MM.1S (cell line): ENCODE measurements at regions not wholly inside any gene's neighbourhood (a gene's known extent, or its start where the extent isn't known, plus 50 kb on each side); places are given as distances from the start of the nearest gene placed in this dataset.

Experiments
- DNase-seq: peaks from one replicate; pipeline ENCODE4 v3.0.0-alpha.2; 2015
- H2AFZ ChIP-seq: fragments of 300-600 bp; sonication (generic); 2 replicates; pipeline ENCODE4 v1.6.0; 2016; ENCODE audit warnings: antibody characterized with exemption, low read length
- H3F3A ChIP-seq: fragments of 300-600 bp; sonication (generic); 2 replicates; pipeline ENCODE4 v1.6.1; 2016; ENCODE audit warnings: mild to moderate bottlenecking, antibody characterized with exemption, low read length, moderate library complexity, mixed read lengths; ENCODE audit not compliant: insufficient read depth
- H3K27ac ChIP-seq: fragments of 300-600 bp; sonication (generic); 2 replicates; pipeline ENCODE4 v1.5.1; 2016; ENCODE audit warnings: mild to moderate bottlenecking, low read length
- H3K27me3 ChIP-seq: fragments of 300-600 bp; sonication (generic); replicated peaks from 2 replicates; pipeline ENCODE4 v1.6.0; 2016; ENCODE audit warnings: low read length; ENCODE audit not compliant: insufficient read depth
- H3K36me3 ChIP-seq: fragments of 300-600 bp; sonication (generic); replicated peaks from 2 replicates; pipeline ENCODE4 v1.6.1; 2016; ENCODE audit warnings: mild to moderate bottlenecking, low read length, mixed read lengths; ENCODE audit not compliant: insufficient read depth
- H3K4me1 ChIP-seq: fragments of 300-600 bp; sonication (generic); 2 replicates; pipeline ENCODE4 v1.6.1; 2016; ENCODE audit warnings: low read length, mixed read lengths
- H3K4me2 ChIP-seq: fragments of 300-600 bp; sonication (generic); 2 replicates; pipeline ENCODE4 v1.6.0; 2016; ENCODE audit warnings: low read depth, low read length
- H3K4me3 ChIP-seq: fragments of 300-600 bp; sonication (generic); 2 replicates; pipeline ENCODE4 v1.5.1; 2016; ENCODE audit warnings: low read length, mixed read lengths
- H3K79me2 ChIP-seq: fragments of 300-600 bp; sonication (generic); 2 replicates; pipeline ENCODE4 v1.6.1; 2016; ENCODE audit warnings: mixed run types, low read length, mixed read lengths
- H3K9ac ChIP-seq: fragments of 300-600 bp; sonication (generic); 2 replicates; pipeline ENCODE4 v1.6.1; 2016; ENCODE audit warnings: low read length, mixed read lengths
- H3K9me2 ChIP-seq: fragments of 300-600 bp; sonication (generic); replicated peaks from 2 replicates; pipeline ENCODE4 v1.6.1; 2016; ENCODE audit warnings: mild to moderate bottlenecking, low read length, mixed read lengths; ENCODE audit not compliant: insufficient read depth
- H3K9me3 ChIP-seq: fragments of 300-600 bp; sonication (generic); replicated peaks from 2 replicates; pipeline ENCODE4 v1.6.1; 2016; ENCODE audit warnings: mild to moderate bottlenecking, low read length, mixed read lengths; ENCODE audit not compliant: insufficient read depth
- H4K20me1 ChIP-seq: fragments of 300-600 bp; sonication (generic); 2 replicates; pipeline ENCODE4 v1.6.1; 2016; ENCODE audit warnings: mild to moderate bottlenecking, low read length, moderate library complexity, mixed read lengths; ENCODE audit not compliant: insufficient read depth
- EZH2 ChIP-seq: fragments of 300-600 bp; sonication (generic); optimal IDR thresholded peaks from 2 replicates; pipeline ENCODE3; 2017; ENCODE audit warnings: low read depth, mild to moderate bottlenecking, antibody characterized with exemption, low read length, mixed read lengths
- EZH2phosphoT487 ChIP-seq: fragments of 300-600 bp; sonication (generic); IDR thresholded peaks from 2 replicates; pipeline ENCODE4 v1.6.1; 2018; ENCODE audit warnings: antibody characterized with exemption, low read length
- TF ChIP-seq, protein P1 (sequence below): fragments of 300-600 bp; sonication (generic); IDR thresholded peaks from 2 replicates; pipeline ENCODE4 v1.5.1; 2016; ENCODE audit warnings: antibody characterized with exemption, low read length, mixed read lengths

DNA sequence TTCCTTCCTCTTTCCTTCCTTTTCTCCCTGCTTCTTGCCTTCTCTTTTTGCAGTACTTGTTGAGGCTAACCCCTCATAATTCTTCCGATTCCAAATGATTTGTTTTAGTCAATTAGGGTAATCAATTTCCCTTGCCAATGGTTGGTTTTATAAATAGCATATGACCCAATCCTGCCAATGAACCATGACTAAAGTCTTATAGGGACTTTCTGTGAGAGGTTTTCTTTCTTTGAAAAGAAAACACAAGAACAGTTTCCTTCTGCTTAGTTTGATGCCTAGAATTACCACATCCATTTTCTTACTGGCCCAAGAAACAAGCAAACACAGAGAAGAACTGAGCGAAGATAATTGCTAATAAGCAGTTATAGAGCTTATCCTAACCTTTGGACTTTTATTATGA lies 292.5 kb upstream of the SATB1 start:
- H3K4me3 ChIP-seq, result no peak overlapping the region
- H3K4me2 ChIP-seq, result no peak overlapping the region
- no peaks in the 10 kb centered on the region for H4K20me1 ChIP-seq
- H3F3A ChIP-seq, result no peaks in the 10 kb centered on the region
- H3K9ac ChIP-seq, result no peak overlapping the region
- no peaks in the 10 kb centered on the region for H3K79me2 ChIP-seq
- no peaks in the 10 kb centered on the region for H3K9me3 ChIP-seq
- TF ChIP-seq, protein P1, sequence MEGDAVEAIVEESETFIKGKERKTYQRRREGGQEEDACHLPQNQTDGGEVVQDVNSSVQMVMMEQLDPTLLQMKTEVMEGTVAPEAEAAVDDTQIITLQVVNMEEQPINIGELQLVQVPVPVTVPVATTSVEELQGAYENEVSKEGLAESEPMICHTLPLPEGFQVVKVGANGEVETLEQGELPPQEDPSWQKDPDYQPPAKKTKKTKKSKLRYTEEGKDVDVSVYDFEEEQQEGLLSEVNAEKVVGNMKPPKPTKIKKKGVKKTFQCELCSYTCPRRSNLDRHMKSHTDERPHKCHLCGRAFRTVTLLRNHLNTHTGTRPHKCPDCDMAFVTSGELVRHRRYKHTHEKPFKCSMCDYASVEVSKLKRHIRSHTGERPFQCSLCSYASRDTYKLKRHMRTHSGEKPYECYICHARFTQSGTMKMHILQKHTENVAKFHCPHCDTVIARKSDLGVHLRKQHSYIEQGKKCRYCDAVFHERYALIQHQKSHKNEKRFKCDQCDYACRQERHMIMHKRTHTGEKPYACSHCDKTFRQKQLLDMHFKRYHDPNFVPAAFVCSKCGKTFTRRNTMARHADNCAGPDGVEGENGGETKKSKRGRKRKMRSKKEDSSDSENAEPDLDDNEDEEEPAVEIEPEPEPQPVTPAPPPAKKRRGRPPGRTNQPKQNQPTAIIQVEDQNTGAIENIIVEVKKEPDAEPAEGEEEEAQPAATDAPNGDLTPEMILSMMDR, result no peak
- TF ChIP-seq EZH2phosphoT487 (no peak), EZH2 (no peak)
- H2AFZ ChIP-seq, result no peak overlapping the region
- H3K36me3 ChIP-seq, result no peaks in the 10 kb centered on the region
- no peaks in the 10 kb centered on the region for H3K9me2 ChIP-seq
- no peaks in the 10 kb centered on the region for H3K4me1 ChIP-seq
- no peak for DNase-seq
- no peaks in the 10 kb centered on the region for H3K27me3 ChIP-seq
- H3K27ac ChIP-seq, result no peak overlapping the region

DNA sequence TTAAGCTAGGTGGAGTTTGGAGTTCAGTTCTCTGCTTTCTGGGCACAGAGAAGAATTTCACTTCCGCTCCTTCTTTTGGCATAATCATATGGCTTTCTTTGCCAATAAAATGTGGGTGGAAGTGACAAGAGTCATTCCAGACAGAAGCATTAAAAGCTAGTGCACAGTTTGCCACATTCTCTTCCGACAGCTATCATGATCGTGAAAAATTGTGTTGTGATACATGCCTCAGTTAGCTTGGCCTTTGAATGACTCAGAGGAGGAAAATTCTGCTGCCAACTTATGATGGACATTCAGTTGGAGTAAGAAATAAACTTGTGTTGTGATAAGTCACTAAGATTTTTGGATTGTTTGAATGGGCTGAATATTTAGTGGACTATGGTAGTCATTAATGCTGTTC lies 291.7 kb upstream of the SATB1 start:
- H4K20me1 ChIP-seq, result no peaks in the 10 kb centered on the region
- H3K27me3 ChIP-seq, result no peaks in the 10 kb centered on the region
- no peak overlapping the region for H3K4me3 ChIP-seq
- no peak overlapping the region for H3K27ac ChIP-seq
- no peaks in the 10 kb centered on the region for H3K36me3 ChIP-seq
- H3K4me1 ChIP-seq, result no peaks in the 10 kb centered on the region
- no peaks in the 10 kb centered on the region for H3K79me2 ChIP-seq
- H3K9me3 ChIP-seq, result no peaks in the 10 kb centered on the region
- H3K9me2 ChIP-seq, result no peaks in the 10 kb centered on the region
- H3K9ac ChIP-seq, result no peak overlapping the region
- H2AFZ ChIP-seq, result no peak overlapping the region
- H3F3A ChIP-seq, result no peaks in the 10 kb centered on the region
- TF ChIP-seq, protein P1, result no peak
- TF ChIP-seq EZH2 (no peak), EZH2phosphoT487 (no peak)
- no peak for DNase-seq
- H3K4me2 ChIP-seq, result no peak overlapping the region

DNA sequence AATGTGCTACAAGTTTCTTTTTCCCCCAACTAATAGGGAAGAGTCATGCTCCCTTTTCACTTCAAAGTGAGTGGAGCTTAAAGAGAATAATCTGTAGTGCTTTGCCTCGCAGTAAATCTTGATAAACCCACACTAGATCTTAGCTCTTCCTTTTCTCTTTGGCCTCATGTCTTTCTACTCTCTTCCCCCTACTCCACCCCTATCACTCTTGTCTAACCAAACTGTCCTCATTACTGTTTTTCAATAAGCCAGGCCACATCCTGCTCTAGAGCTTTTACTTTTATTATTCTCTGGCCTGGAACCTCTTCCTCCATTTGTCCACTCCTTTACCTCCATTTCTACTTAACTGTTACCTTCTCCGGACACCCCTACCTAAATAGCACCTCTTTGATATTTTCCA lies 291.0 kb upstream of the SATB1 start:
- DNase-seq, result no peak
- Histone ChIP-seq H3K4me3 (no peak overlapping the region), H3K27ac (no peak overlapping the region), H3K4me2 (no peak overlapping the region), H3K9me2 (no peaks in the 10 kb centered on the region), H3K4me1 (no peaks in the 10 kb centered on the region), H4K20me1 (no peaks in the 10 kb centered on the region), H2AFZ (no peak overlapping the region), H3K79me2 (no peaks in the 10 kb centered on the region), H3K27me3 (no peaks in the 10 kb centered on the region), H3K9me3 (no peaks in the 10 kb centered on the region), H3F3A (no peaks in the 10 kb centered on the region), H3K36me3 (no peaks in the 10 kb centered on the region), H3K9ac (no peak overlapping the region)
- TF ChIP-seq, protein P1, result no peak
- TF ChIP-seq EZH2phosphoT487, result no peak
- no peak for TF ChIP-seq EZH2

DNA sequence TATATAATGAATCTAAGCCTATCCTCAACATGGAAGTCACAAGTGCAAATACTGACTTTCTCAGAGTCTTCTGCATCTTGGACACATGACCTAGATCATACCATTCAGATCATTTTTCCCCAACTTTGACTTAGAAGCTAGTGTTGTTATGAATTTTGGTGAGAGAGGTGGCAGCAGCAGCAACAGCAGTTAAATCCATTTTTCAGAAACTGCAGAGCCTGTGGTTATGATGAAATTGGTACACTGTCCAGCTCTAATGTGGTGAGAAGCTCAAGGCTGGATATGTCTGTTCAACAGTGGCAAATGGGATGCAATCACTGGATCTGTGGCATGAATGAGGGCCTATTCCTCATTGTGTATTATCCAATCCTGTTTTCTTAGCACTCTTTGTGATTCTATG lies 290.1 kb upstream of the SATB1 start:
- Histone ChIP-seq H3K4me1 (no peaks in the 10 kb centered on the region), H2AFZ (no peak overlapping the region), H3K9me2 (no peaks in the 10 kb centered on the region), H4K20me1 (no peaks in the 10 kb centered on the region), H3K9ac (no peak overlapping the region), H3K4me2 (no peak overlapping the region), H3F3A (no peaks in the 10 kb centered on the region), H3K27me3 (no peaks in the 10 kb centered on the region), H3K36me3 (no peaks in the 10 kb centered on the region), H3K27ac (no peak overlapping the region), H3K79me2 (no peaks in the 10 kb centered on the region), H3K4me3 (no peak overlapping the region), H3K9me3 (no peaks in the 10 kb centered on the region)
- TF ChIP-seq EZH2, result no peak
- TF ChIP-seq, protein P1, result no peak
- no peak for TF ChIP-seq EZH2phosphoT487
- no peak for DNase-seq
